Suprapubic skin (tissue), 4 donors: ENCODE measurements at regions not wholly inside any gene's neighbourhood (a gene's known extent, or its start where the extent isn't known, plus 50 kb on each side); places are given as distances from the start of the nearest gene placed in this dataset.

ENCODE experiments used
- DNase-seq, 2 donors: peaks; one replicate each; pipeline ENCODE4 v3.0.0-alpha.2; 2019; ENCODE audit warnings: low spot score in 2 of 2
- H3K27ac ChIP-seq: fragments of 200-600 bp; sonication (generic); one replicate; pipeline ENCODE4 v1.5.1; 2019
- H3K27me3 ChIP-seq: fragments of 200-600 bp; sonication (generic); one replicate; pipeline ENCODE4 v1.5.1; 2019
- H3K36me3 ChIP-seq: fragments of 200-600 bp; sonication (generic); one replicate; pipeline ENCODE4 v1.5.1; 2019
- H3K4me1 ChIP-seq: fragments of 200-600 bp; sonication (generic); one replicate; pipeline ENCODE4 v1.5.1; 2019
- H3K4me3 ChIP-seq: fragments of 200-600 bp; sonication (generic); one replicate; pipeline ENCODE4 v1.5.1; 2019; ENCODE audit warnings: mild to moderate bottlenecking
- H3K9me3 ChIP-seq: fragments of 200-600 bp; sonication (generic); one replicate; pipeline ENCODE4 v1.5.1; 2019
- CTCF ChIP-seq, 2 donors: fragments of 200-600 bp in 1 of 2; fragments of 450-650 bp in 1 of 2; sonication (generic) in 1 of 2; IDR thresholded peaks; one replicate each; pipeline ENCODE4 v1.5.1; 2016 to 2019; ENCODE audit warnings: antibody characterized with exemption in 2 of 2, mild to moderate bottlenecking in 1 of 2, moderate library complexity in 1 of 2
- EP300 ChIP-seq: sonication (generic); formaldehyde crosslinking; IDR thresholded peaks from one replicate; pipeline ENCODE4 v1.6.1; 2017; ENCODE audit warnings: antibody characterized with exemption
- POLR2A ChIP-seq, 2 donors: fragments of 450-650 bp; IDR thresholded peaks; one replicate each; pipeline ENCODE4 v1.6.1; 2017; ENCODE audit warnings: antibody characterized with exemption in 2 of 2, mild to moderate bottlenecking in 2 of 2, moderate library complexity in 2 of 2
- POLR2AphosphoS5 ChIP-seq, 3 donors: sonication (generic); formaldehyde crosslinking; IDR thresholded peaks; one replicate each; pipeline ENCODE4 v1.6.1; 2017; ENCODE audit warnings: antibody characterized with exemption in 3 of 3
- WGBS: methylation state at CpG from one replicate; pipeline ENCODE4 v1.1.5; 2018; 5-methylcytosine and 5-hydroxymethylcytosine counted together

GRCh38 chr20:11861479-11861878 is 56.2 kb upstream of the BTBD3 start:
- TF ChIP-seq POLR2A (IDR thresholded peaks at IDR 0.05) = no peak
- TF ChIP-seq CTCF (IDR thresholded peaks at IDR 0.05) = no peak
- TF ChIP-seq EP300 = no peak
- no peak for TF ChIP-seq POLR2AphosphoS5 (IDR thresholded peaks at IDR 0.05)
- no peaks in the 10 kb centered on the region for H3K9me3 ChIP-seq
- no peaks in the 10 kb centered on the region for H3K36me3 ChIP-seq
- no peaks in the 10 kb centered on the region for H3K4me1 ChIP-seq
- 46% methylated on average over 3 of the region's 3 CpGs for WGBS
- H3K4me3 ChIP-seq = no peak overlapping the region
- no peaks in the 10 kb centered on the region for H3K27me3 ChIP-seq
- no peak overlapping the region for H3K27ac ChIP-seq
- no peak for DNase-seq

- no peaks in the 10 kb centered on the region for H3K9me3 ChIP-seq
- TF ChIP-seq EP300 (no peak), POLR2A (IDR thresholded peaks at IDR 0.05) (no peak), CTCF (IDR thresholded peaks at IDR 0.05) (no peak)
- WGBS = 82% methylated on average over 6 of the region's 6 CpGs
- H3K27me3 ChIP-seq = no peaks in the 10 kb centered on the region
- no peaks in the 10 kb centered on the region for H3K36me3 ChIP-seq
- H3K27ac ChIP-seq = no peak overlapping the region
- no peak overlapping the region for H3K4me3 ChIP-seq
- DNase-seq = no peak
- H3K4me1 ChIP-seq = no peaks in the 10 kb centered on the region
Measured at GRCh38 chr20:11867291-11867919, 50.3 kb upstream of the BTBD3 start.
